C4-2B (cell line): ENCODE measurements at regions not wholly inside any gene's neighbourhood (a gene's known extent, or its start where the extent isn't known, plus 50 kb on each side); places are given as distances from the start of the nearest gene placed in this dataset.
"Not testable (repeated sequence)": the region's sequence is repeated elsewhere in the genome, so short reads cannot be mapped to it uniquely, and the experiment has no call there.

Experiments
- H3K27ac ChIP-seq: fragments of 450-650 bp; 2 replicates; pipeline ENCODE4 v1.5.1; 2017
- CTCF ChIP-seq: fragments of 450-650 bp; conservative IDR thresholded peaks from 2 replicates; pipeline ENCODE4 v1.5.1; 2017; ENCODE audit warnings: mild to moderate bottlenecking
- ZFX ChIP-seq: fragments of 450-650 bp; IDR thresholded peaks from 2 replicates; pipeline ENCODE4 v1.6.1; 2017

- no peak for TF ChIP-seq ZFX
- TF ChIP-seq CTCF, result no peak
Measured at GRCh38 chr1:194069831-194070218, 883.4 kb upstream of the B3GALT2 start.

GRCh38 chr1:194069168-194069830 is 882.9 kb upstream of the B3GALT2 start:
- no peak overlapping the region for H3K27ac ChIP-seq
- no peak for TF ChIP-seq ZFX
- no peak for TF ChIP-seq CTCF

More at GRCh38 chr1:194069831-194070218, 883.4 kb upstream of the B3GALT2 start:
- no peak overlapping the region for H3K27ac ChIP-seq

GRCh38 chr1:194068446-194069167 is 882.2 kb upstream of the B3GALT2 start:
- H3K27ac ChIP-seq, result no peak overlapping the region
- TF ChIP-seq ZFX (no peak), CTCF (no peak)

- no peak for TF ChIP-seq CTCF
- TF ChIP-seq ZFX, result no peak
- H3K27ac ChIP-seq, result no peak overlapping the region
Measured at GRCh38 chr1:194067772-194068171, 881.4 kb upstream of the B3GALT2 start.

- no peak for TF ChIP-seq CTCF
- no peak for TF ChIP-seq ZFX
Measured at GRCh38 chr1:194062962-194063361, 876.5 kb upstream of the B3GALT2 start.

GRCh38 chr1:194062526-194062925 is 876.1 kb upstream of the B3GALT2 start:
- TF ChIP-seq CTCF (no peak), ZFX (no peak)
- no peak overlapping the region for H3K27ac ChIP-seq

More at GRCh38 chr1:194062962-194063361, 876.5 kb upstream of the B3GALT2 start:
- no peak overlapping the region for H3K27ac ChIP-seq

GRCh38 chr1:194060481-194060880 is 874.1 kb upstream of the B3GALT2 start:
- no peak for TF ChIP-seq ZFX
- H3K27ac ChIP-seq, result no peak overlapping the region

GRCh38 chr1:194058268-194058667 is 871.9 kb upstream of the B3GALT2 start:
- H3K27ac ChIP-seq, result not testable (repeated sequence)
